Epithelial cell of proximal tubule (primary cell): ENCODE measurements at regions not wholly inside any gene's neighbourhood (a gene's known extent, or its start where the extent isn't known, plus 50 kb on each side); places are given as distances from the start of the nearest gene placed in this dataset.

ENCODE experiments used
- DNase-seq: peaks from one replicate; pipeline ENCODE4 v3.0.0-alpha.2; 2011; ENCODE audit warnings: low read depth
- H3K4me3 ChIP-seq: 2 replicates; pipeline ENCODE4 v1.5.1; 2011; ENCODE audit warnings: low read depth, mild to moderate bottlenecking, low read length
- CTCF ChIP-seq: conservative IDR thresholded peaks from 2 replicates; pipeline ENCODE4 v1.5.1; 2012; ENCODE audit warnings: low read depth, mild to moderate bottlenecking, low read length

GRCh38 chr20:58071991-58072390 is 156.5 kb downstream of the ANKRD60 start:
- DNase-seq = no peak
- TF ChIP-seq CTCF = no peak
- H3K4me3 ChIP-seq = no peak overlapping the region

- H3K4me3 ChIP-seq = no peak overlapping the region
- TF ChIP-seq CTCF = no peak
- DNase-seq = no peak
These were observed 157.2 kb downstream of the ANKRD60 start for GRCh38 chr20:58071298-58071697.

- H3K4me3 ChIP-seq = no peak overlapping the region
- no peak for TF ChIP-seq CTCF
- DNase-seq = no peak
These were observed 157.7 kb downstream of the ANKRD60 start for GRCh38 chr20:58070664-58071196.

- DNase-seq = no peak
- no peak for TF ChIP-seq CTCF
These were observed 158.4 kb downstream of the ANKRD60 start for GRCh38 chr20:58069796-58070663.

GRCh38 chr20:58069207-58069606 is 159.2 kb downstream of the ANKRD60 start:
- no peak overlapping the region for H3K4me3 ChIP-seq
- no peak for TF ChIP-seq CTCF
- DNase-seq = no peak

More at GRCh38 chr20:58069796-58070663, 158.4 kb downstream of the ANKRD60 start:
- no peak overlapping the region for H3K4me3 ChIP-seq

- no peak for DNase-seq
- TF ChIP-seq CTCF = no peak
- no peak overlapping the region for H3K4me3 ChIP-seq
These were observed 162.7 kb downstream of the ANKRD60 start for GRCh38 chr20:58065508-58066361.
